Lung (tissue), 11 donors: ENCODE measurements at regions not wholly inside any gene's neighbourhood (a gene's known extent, or its start where the extent isn't known, plus 50 kb on each side); places are given as distances from the start of the nearest gene placed in this dataset.

ENCODE experiments used
- ATAC-seq: fragments of 200-7000 bp; cut with Tn5 transposase; one replicate; pipeline ENCODE4 v1.9.1; 2020; ENCODE audit warnings: moderate number of reproducible peaks; ENCODE audit not compliant: insufficient read depth, low FRiP score
- DNase-seq, 3 donors: peaks; one replicate each; pipeline ENCODE4 v3.0.0-alpha.2; 2013 to 2017
- H3K27ac ChIP-seq, 2 donors: one replicate each; pipeline ENCODE4 v1.5.1; 2013; ENCODE audit warnings: mild to moderate bottlenecking in 2 of 2, moderate library complexity in 2 of 2, control low read depth in 1 of 2, inconsistent platforms in 1 of 2, low read depth in 1 of 2, low read length in 1 of 2
- H3K27me3 ChIP-seq, 3 donors: one replicate each; pipeline ENCODE4 v1.5.1; 2013; ENCODE audit warnings: low read length in 2 of 3; ENCODE audit not compliant: control insufficient read depth in 3 of 3, insufficient read depth in 3 of 3
- H3K36me3 ChIP-seq, 4 donors: one replicate each; pipeline ENCODE4 v1.5.1; 2013; ENCODE audit warnings: low read length in 4 of 4, mild to moderate bottlenecking in 1 of 4, moderate library complexity in 1 of 4; ENCODE audit not compliant: control insufficient read depth in 4 of 4, insufficient read depth in 4 of 4
- H3K4me1 ChIP-seq, 5 donors: one replicate each; pipeline ENCODE4 v1.5.1; 2013; ENCODE audit warnings: low read length in 5 of 5, mild to moderate bottlenecking in 2 of 5, moderate library complexity in 1 of 5; ENCODE audit not compliant: control insufficient read depth in 5 of 5, insufficient read depth in 5 of 5
- H3K4me3 ChIP-seq: one replicate; pipeline ENCODE4 v1.5.1; 2013; ENCODE audit warnings: mild to moderate bottlenecking, control low read depth, moderate library complexity
- H3K9ac ChIP-seq, 2 donors: one replicate each; pipeline ENCODE4 v1.5.1; 2013; ENCODE audit warnings: low read length in 2 of 2, control low read depth in 1 of 2; ENCODE audit not compliant: insufficient read depth in 1 of 2
- H3K9me3 ChIP-seq, 4 donors: one replicate each; pipeline ENCODE4 v1.5.1; 2013; ENCODE audit warnings: low read length in 3 of 4, mild to moderate bottlenecking in 1 of 4, moderate library complexity in 1 of 4; ENCODE audit not compliant: control insufficient read depth in 4 of 4, insufficient read depth in 3 of 4
- WGBS, 2 donors: extraction: QIAGEN DNeasy Blood & Tissue Kit; methylation state at CpG; one replicate each; pipeline ENCODE4 v1.1.7; 2013; 5-methylcytosine and 5-hydroxymethylcytosine counted together
- TF ChIP-seq, protein P1 (sequence below): IDR thresholded peaks from 2 replicates; pipeline ENCODE4 v1.5.1; 2012; ENCODE audit warnings: mild to moderate bottlenecking; ENCODE audit errors: control extremely low read depth, extremely low read depth
- donor health status: control.
- donor health status: control.
- donor health status: Bipolar disorder and iron deficiency.
- donor health status: healthy.
- donor health status: DM: yes; HTN: yes; CAD: no.

DNA sequence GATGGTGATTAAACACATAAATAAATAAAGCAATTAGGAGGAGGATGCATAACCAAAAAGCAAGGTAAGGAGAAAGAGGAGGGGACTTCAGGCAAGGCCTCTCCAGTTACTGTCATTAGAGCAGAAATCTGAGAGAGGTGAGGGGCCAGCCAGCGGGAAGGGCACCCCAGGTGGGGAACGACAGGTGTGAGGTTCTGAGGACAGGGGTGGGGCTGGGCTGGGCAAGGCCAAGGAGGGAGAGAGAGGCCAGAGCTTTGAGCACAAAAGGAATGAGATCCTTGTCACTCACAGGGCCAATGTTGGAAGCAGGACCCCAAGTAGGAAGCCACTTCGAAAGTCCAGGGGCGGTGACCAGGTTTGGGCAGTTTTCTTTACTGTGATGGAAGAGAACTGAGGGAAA lies 182.2 kb upstream of the RAB4A start:
- peaks cover 0 to 15% (median 5%) of the 10 kb centered on the region in 5 donors for H3K4me1 ChIP-seq
- WGBS, 2 donors = 80 to 84% methylated on average over 4 of the region's 4 CpGs

DNA sequence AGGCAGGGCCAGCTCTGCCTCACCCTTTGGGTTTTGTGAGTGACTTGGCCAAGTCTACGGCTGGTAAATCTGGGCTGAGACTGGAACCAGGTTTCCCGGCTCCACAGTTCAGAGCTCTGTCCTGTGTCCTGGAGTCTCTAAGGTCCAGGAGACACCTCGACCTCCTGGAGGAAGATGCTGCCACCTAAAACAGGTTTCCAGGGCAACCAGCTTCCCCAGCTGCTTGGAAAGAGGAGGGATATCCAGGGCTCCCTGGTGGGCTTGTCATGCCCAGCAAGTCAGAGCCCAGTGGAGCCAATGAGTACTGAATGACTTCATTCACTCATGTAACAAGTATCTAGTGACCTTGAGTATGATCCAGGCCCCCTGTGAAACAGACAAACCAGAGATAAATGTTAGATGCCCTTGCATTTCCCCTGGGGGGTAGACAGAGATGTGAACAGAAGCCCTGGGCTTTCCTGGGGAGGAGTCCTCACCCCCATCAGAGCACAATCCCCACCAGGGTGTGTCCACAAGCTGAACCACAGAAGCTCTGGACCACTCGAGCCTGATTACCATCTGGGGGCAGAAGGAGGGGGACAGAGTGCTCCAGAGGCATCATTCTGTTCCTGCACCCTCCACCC lies 181.2 kb upstream of the RAB4A start:
- Histone ChIP-seq H3K27ac (no peak overlapping the region), H3K27me3 (no peaks in the 10 kb centered on the region), H3K4me1 (peaks cover 0 to 19% (median 9%) of the 10 kb centered on the region in 5 donors), H3K9ac (no peak overlapping the region), H3K4me3 (no peak overlapping the region), H3K9me3 (peaks cover 0 to 3% (median 0%) of the 10 kb centered on the region in 4 donors), H3K36me3 (no peaks in the 10 kb centered on the region)
- no peak for DNase-seq
- WGBS, 2 donors = 77% methylated on average over 4 of the region's 4 CpGs
- no peak for ATAC-seq
- TF ChIP-seq, protein P1, sequence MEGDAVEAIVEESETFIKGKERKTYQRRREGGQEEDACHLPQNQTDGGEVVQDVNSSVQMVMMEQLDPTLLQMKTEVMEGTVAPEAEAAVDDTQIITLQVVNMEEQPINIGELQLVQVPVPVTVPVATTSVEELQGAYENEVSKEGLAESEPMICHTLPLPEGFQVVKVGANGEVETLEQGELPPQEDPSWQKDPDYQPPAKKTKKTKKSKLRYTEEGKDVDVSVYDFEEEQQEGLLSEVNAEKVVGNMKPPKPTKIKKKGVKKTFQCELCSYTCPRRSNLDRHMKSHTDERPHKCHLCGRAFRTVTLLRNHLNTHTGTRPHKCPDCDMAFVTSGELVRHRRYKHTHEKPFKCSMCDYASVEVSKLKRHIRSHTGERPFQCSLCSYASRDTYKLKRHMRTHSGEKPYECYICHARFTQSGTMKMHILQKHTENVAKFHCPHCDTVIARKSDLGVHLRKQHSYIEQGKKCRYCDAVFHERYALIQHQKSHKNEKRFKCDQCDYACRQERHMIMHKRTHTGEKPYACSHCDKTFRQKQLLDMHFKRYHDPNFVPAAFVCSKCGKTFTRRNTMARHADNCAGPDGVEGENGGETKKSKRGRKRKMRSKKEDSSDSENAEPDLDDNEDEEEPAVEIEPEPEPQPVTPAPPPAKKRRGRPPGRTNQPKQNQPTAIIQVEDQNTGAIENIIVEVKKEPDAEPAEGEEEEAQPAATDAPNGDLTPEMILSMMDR = no peak

More for the DNA sequence above, 182.2 kb upstream of the RAB4A start:
- H3K9me3 ChIP-seq = peaks cover 0 to 2% (median 0%) of the 10 kb centered on the region in 4 donors
- H3K36me3 ChIP-seq = no peaks in the 10 kb centered on the region
- no peak overlapping the region for H3K9ac ChIP-seq
- ATAC-seq = no peak
- TF ChIP-seq, protein P1 = no peak
- no peak overlapping the region for H3K4me3 ChIP-seq
- H3K27me3 ChIP-seq = no peaks in the 10 kb centered on the region
- no peak for DNase-seq
- H3K27ac ChIP-seq = no peak overlapping the region

DNA sequence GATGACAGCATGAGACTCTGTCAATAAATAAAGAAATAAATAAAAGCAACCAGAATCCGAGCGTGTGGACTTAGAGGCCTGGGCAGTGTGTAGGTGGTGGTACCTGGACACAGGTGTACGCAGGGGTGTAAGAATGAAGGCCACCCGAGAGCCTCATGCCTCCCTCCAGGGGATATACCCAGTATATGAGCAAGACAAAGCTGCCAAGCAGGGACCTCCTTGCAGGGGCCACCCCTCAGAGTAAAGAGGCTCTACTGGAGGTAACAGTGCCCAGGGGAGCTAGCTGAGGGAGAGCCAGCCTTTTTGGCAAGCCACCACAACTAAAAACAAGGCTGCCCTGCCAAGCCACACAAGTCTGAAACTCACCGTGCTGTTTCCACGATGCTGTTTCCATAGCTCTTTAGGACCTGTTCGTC lies 179.2 kb upstream of the RAB4A start:
- TF ChIP-seq, protein P1 = no peak
- ATAC-seq = no peak
- Histone ChIP-seq H3K36me3 (no peaks in the 10 kb centered on the region), H3K27ac (no peak overlapping the region), H3K4me1 (peaks cover 0 to 19% (median 9%) of the 10 kb centered on the region in 5 donors), H3K9ac (no peak overlapping the region), H3K27me3 (no peaks in the 10 kb centered on the region), H3K9me3 (peaks cover 0 to 3% (median 0%) of the 10 kb centered on the region in 4 donors), H3K4me3 (no peak overlapping the region)
- DNase-seq = no peak
- WGBS, 2 donors = 80 to 92% methylated on average over 7 of the region's 7 CpGs
